Adrenal gland (tissue), 9 donors: ENCODE measurements at regions not wholly inside any gene's neighbourhood (a gene's known extent, or its start where the extent isn't known, plus 50 kb on each side); places are given as distances from the start of the nearest gene placed in this dataset.
"Not testable (repeated sequence)": the region's sequence is repeated elsewhere in the genome, so short reads cannot be mapped to it uniquely, and the experiment has no call there.

Experiments used
- DNase-seq, 7 donors: peaks; one replicate each; pipeline ENCODE4 v3.0.0-alpha.2; 2019 to 2020
- H3K27ac ChIP-seq, 5 donors: fragments of 200-600 bp; sonication (generic) in 4 of 5; 1 replicate in 3 of 5; 2 replicates in 2 of 5; pipeline versions ENCODE4 v1.5.1 to v1.8.0; 2016 to 2020; ENCODE audit warnings: mild to moderate bottlenecking in 1 of 5
- H3K27me3 ChIP-seq: fragments of 200-600 bp; 2 replicates; pipeline ENCODE4 v1.8.0; 2021
- H3K36me3 ChIP-seq, 2 donors: fragments of 200-600 bp; replicated peaks in 1 of 2; 1 replicate in 1 of 2; 2 replicates in 1 of 2; pipeline versions ENCODE4 v1.5.1 to v1.8.0; 2018 to 2022
- H3K4me1 ChIP-seq, 2 donors: fragments of 200-600 bp; replicated peaks in 1 of 2; 1 replicate in 1 of 2; 2 replicates in 1 of 2; pipeline versions ENCODE4 v1.5.1 to v1.8.0; 2018 to 2021
- H3K4me3 ChIP-seq, 4 donors: fragments of 200-600 bp; sonication (generic) in 3 of 4; one replicate each; pipeline ENCODE4 v1.5.1; 2016 to 2018
- H3K9me3 ChIP-seq, 3 donors: fragments of 200-600 bp; sonication (generic) in 1 of 3; replicated peaks in 1 of 3; 1 replicate in 2 of 3; 2 replicates in 1 of 3; pipeline versions ENCODE4 v1.5.1 to v1.8.0; 2016 to 2021
- CTCF ChIP-seq, 6 experiments: fragments of 450-650 bp in 4 of 6; fragments of 200-600 bp in 2 of 6; sonication (generic) in 1 of 6; IDR thresholded peaks; 1 replicate in 5 of 6; 2 replicates in 1 of 6; pipeline versions ENCODE4 v1.5.1 to v1.8.0; 2016 to 2021; ENCODE audit warnings: antibody characterized with exemption in 6 of 6, mild to moderate bottlenecking in 2 of 6, moderate library complexity in 1 of 6
- POLR2A ChIP-seq, 2 donors: fragments of 450-650 bp; IDR thresholded peaks; one replicate each; pipeline ENCODE4 v1.6.1; 2017; ENCODE audit warnings: antibody characterized with exemption in 2 of 2, mild to moderate bottlenecking in 2 of 2, moderate library complexity in 1 of 2
- WGBS, 4 donors: extraction: QIAGEN DNeasy Blood & Tissue Kit in 2 of 4; methylation state at CpG; one replicate each; pipeline versions ENCODE4 v1.1.5 to v1.1.7; 2013 to 2017; 5-methylcytosine and 5-hydroxymethylcytosine counted together
- intact Hi-C, 2 donors: fragments of 100-400 bp; cut with DNase I; formaldehyde crosslinking; loops; one replicate each; pipeline versions ENCODE4 v1.14.1 to v1.15.0; 2022 to 2023
- donor health status: healthy with polysubstance abuse.
- donor health status: Bipolar disorder and iron deficiency.
- donor health status: DM: yes; HTN: yes; CAD: no.
- donor health status: DM: no; HTN: no; CAD: no.
- donor health status: DM: no; HTN: no; CAD: no.

DNA sequence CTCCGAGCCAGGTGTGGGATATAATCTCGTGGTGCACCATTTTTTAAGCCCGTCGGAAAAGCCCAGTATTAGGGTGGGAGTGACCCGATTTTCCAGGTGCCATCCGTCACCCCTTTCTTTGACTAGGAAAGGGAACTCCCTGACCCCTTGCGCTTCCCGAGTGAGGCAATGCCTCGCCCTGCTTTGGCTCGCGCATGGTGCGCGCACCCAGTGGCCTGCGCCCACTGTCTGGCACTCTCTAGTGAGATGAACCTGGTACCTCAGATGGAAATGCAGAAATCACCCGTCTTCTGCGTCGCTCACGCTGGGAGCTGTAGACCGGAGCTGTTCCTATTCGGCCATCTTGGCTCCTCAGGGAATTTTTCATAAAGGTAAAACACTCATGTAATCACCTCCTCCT is 63.9 kb downstream of the RWDD3 start:
- DNase-seq, H3K27ac ChIP-seq, H3K9me3 ChIP-seq, H3K4me3 ChIP-seq, intact Hi-C loops, H3K27me3 ChIP-seq, H3K36me3 ChIP-seq, H3K4me1 ChIP-seq: not testable (repeated sequence)
- 90 to 92% (median 91%) methylated on average over 16 to 20 of the region's 20 CpGs for WGBS, 4 donors

DNA sequence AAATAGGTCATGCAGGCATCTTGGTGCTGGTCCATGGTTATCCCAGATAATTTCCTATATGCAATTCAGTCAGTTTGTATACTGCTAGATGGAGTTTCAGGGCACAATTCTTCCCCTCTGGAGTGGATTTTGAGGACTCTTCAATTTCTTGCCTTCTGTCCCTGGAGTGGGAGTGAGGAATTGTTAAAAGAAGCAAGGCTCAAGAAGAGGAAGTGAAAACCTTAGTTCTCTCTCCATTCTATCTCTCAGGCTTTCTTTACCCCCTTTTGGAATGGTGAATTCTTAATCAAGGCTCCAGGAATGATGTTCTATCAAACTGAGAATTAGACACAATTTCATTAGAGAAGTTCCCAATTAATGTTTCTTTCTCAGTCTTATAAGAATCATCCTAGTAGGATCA is 67.1 kb downstream of the RWDD3 start:
- no peaks in the 10 kb centered on the region for H3K36me3 ChIP-seq
- no peaks in the 10 kb centered on the region for H3K27me3 ChIP-seq
- no peak for TF ChIP-seq CTCF (IDR thresholded peaks at IDR 0.05)
- no peak for TF ChIP-seq POLR2A (IDR thresholded peaks at IDR 0.05)
- no peak overlapping the region for H3K27ac ChIP-seq
- H3K4me3 ChIP-seq, result no peak overlapping the region
- H3K9me3 ChIP-seq, result no peaks in the 10 kb centered on the region
- no peak for DNase-seq
- H3K4me1 ChIP-seq, result no peaks in the 10 kb centered on the region
- intact Hi-C loops, result no loop called here

GRCh38 chr1:95301614-95302013 is 67.6 kb downstream of the RWDD3 start:
- TF ChIP-seq POLR2A (IDR thresholded peaks at IDR 0.05), result no peak
- no peak for TF ChIP-seq CTCF (IDR thresholded peaks at IDR 0.05)
- Histone ChIP-seq H3K4me3 (no peak overlapping the region), H3K36me3 (no peaks in the 10 kb centered on the region), H3K4me1 (no peaks in the 10 kb centered on the region), H3K9me3 (no peaks in the 10 kb centered on the region), H3K27ac (no peak overlapping the region), H3K27me3 (no peaks in the 10 kb centered on the region)
- intact Hi-C loops, result no loop called here
- WGBS, 4 donors, result 57 to 65% (median 60%) methylated on average over 3 of the region's 3 CpGs
- no peak for DNase-seq

DNA sequence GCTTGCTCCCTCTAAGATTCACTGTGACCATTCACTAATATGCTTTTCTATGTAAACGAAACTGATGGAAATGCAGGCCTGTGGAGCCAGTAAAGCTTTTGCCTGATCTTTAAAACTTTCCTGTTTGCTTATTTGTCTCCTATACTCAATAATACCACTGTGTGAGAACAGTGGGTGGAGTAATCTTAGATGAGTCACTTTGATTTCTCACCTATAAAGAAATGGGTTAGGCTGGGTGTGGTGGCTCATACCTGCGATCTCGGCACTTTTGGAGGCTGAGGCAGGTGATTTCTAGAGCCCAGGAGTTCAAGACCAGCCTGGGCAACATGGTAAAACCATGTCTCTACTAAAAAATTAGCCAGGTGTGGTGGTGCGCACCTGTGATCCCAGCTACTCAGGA is 70.8 kb downstream of the RWDD3 start:
- intact Hi-C loops, result no loop called here
- 77 to 87% (median 79%) methylated on average over 4 of the region's 4 CpGs for WGBS, 4 donors
- H3K9me3 ChIP-seq, result no peaks in the 10 kb centered on the region

GRCh38 chr1:95308276-95309030 is 74.4 kb downstream of the RWDD3 start:
- intact Hi-C loops, result no loop called here
- no peak for TF ChIP-seq CTCF (IDR thresholded peaks at IDR 0.05)
- TF ChIP-seq POLR2A (IDR thresholded peaks at IDR 0.05), result no peak
- 33 to 41% (median 38%) methylated on average over 6 of the region's 6 CpGs for WGBS, 4 donors
- Histone ChIP-seq H3K36me3 (no peaks in the 10 kb centered on the region), H3K4me3 (no peak overlapping the region), H3K9me3 (no peaks in the 10 kb centered on the region), H3K27me3 (peaks cover 4% of the 10 kb centered on the region), H3K27ac (no peak overlapping the region), H3K4me1 (peaks cover 0 to 3% of the 10 kb centered on the region in 2 donors)
- no peak for DNase-seq

More for the DNA sequence above, 70.8 kb downstream of the RWDD3 start:
- H3K27ac ChIP-seq, result no peak overlapping the region
- no peak for DNase-seq
- H3K4me3 ChIP-seq, result no peak overlapping the region
- peaks cover 0 to 3% of the 10 kb centered on the region in 2 donors for H3K4me1 ChIP-seq
- peaks cover 4% of the 10 kb centered on the region for H3K27me3 ChIP-seq
- H3K36me3 ChIP-seq, result no peaks in the 10 kb centered on the region
- no peak for TF ChIP-seq POLR2A (IDR thresholded peaks at IDR 0.05)
